Lower lobe of right lung (tissue), 2 donors: ENCODE measurements at regions not wholly inside any gene's neighbourhood (a gene's known extent, or its start where the extent isn't known, plus 50 kb on each side); places are given as distances from the start of the nearest gene placed in this dataset.

Experiments used
- ATAC-seq, 2 donors: fragments of 200-7000 bp; cut with Tn5 transposase; one replicate each; pipeline ENCODE4 v1.9.1; 2020 to 2022; ENCODE audit warnings: mild to moderate bottlenecking in 2 of 2, moderate library complexity in 2 of 2
- DNase-seq: peaks from one replicate; pipeline ENCODE4 v3.0.0-alpha.2; 2020
- H3K27ac ChIP-seq: fragments of 200-600 bp; one replicate; pipeline ENCODE4 v1.8.0; 2022
- H3K27me3 ChIP-seq: fragments of 200-600 bp; one replicate; pipeline ENCODE4 v1.8.0; 2022; ENCODE audit warnings: low read depth
- H3K36me3 ChIP-seq: fragments of 200-600 bp; one replicate; pipeline ENCODE4 v1.8.0; 2022; ENCODE audit warnings: mild to moderate bottlenecking
- H3K4me1 ChIP-seq: fragments of 200-600 bp; one replicate; pipeline ENCODE4 v1.8.0; 2022
- H3K4me3 ChIP-seq: fragments of 200-600 bp; one replicate; pipeline ENCODE4 v1.8.0; 2022; ENCODE audit warnings: mild to moderate bottlenecking
- H3K9me3 ChIP-seq: fragments of 200-600 bp; one replicate; pipeline ENCODE4 v1.8.0; 2022
- intact Hi-C: fragments of 100-400 bp; cut with DNase I; formaldehyde crosslinking; loops from one replicate; pipeline ENCODE4 v1.11.0; 2022
- TF ChIP-seq, protein P1 (sequence below): fragments of 200-600 bp; IDR thresholded peaks from one replicate; pipeline ENCODE4 v1.8.0; 2022; ENCODE audit warnings: antibody characterized with exemption, mild to moderate bottlenecking
- donor health status: DM: no; HTN: yes; CAD: no; lungs with severe emphysema.

DNA sequence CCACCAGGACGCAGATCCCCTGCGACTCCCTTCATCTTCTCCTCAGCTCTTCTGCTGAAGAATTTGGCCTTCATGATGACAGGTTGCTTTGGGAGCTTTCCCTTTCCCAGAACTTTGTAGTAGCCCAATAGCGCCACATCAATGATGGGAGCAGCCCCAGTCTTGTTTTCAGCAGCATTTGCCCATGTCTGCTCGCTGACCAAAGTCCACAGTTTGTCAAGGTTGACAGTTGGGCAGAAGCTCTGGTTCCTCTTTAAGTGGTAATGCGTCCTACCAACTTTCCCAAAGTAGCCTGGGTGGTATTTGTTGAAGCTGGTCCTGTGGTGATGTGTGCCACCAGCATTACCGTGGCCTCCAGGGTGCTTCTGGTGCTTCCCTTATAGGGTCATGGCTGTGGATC, 62.2 kb downstream of the GCNT4 start:
- DNase-seq: no peak
- H3K9me3 ChIP-seq: no peaks in the 10 kb centered on the region
- TF ChIP-seq, protein P1, sequence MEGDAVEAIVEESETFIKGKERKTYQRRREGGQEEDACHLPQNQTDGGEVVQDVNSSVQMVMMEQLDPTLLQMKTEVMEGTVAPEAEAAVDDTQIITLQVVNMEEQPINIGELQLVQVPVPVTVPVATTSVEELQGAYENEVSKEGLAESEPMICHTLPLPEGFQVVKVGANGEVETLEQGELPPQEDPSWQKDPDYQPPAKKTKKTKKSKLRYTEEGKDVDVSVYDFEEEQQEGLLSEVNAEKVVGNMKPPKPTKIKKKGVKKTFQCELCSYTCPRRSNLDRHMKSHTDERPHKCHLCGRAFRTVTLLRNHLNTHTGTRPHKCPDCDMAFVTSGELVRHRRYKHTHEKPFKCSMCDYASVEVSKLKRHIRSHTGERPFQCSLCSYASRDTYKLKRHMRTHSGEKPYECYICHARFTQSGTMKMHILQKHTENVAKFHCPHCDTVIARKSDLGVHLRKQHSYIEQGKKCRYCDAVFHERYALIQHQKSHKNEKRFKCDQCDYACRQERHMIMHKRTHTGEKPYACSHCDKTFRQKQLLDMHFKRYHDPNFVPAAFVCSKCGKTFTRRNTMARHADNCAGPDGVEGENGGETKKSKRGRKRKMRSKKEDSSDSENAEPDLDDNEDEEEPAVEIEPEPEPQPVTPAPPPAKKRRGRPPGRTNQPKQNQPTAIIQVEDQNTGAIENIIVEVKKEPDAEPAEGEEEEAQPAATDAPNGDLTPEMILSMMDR: no peak
- H3K4me1 ChIP-seq: no peaks in the 10 kb centered on the region
- intact Hi-C loops: no loop called here
- no peaks in the 10 kb centered on the region for H3K36me3 ChIP-seq
- no peak overlapping the region for H3K4me3 ChIP-seq
- ATAC-seq: no peak
- H3K27ac ChIP-seq: no peak overlapping the region
- no peaks in the 10 kb centered on the region for H3K27me3 ChIP-seq

DNA sequence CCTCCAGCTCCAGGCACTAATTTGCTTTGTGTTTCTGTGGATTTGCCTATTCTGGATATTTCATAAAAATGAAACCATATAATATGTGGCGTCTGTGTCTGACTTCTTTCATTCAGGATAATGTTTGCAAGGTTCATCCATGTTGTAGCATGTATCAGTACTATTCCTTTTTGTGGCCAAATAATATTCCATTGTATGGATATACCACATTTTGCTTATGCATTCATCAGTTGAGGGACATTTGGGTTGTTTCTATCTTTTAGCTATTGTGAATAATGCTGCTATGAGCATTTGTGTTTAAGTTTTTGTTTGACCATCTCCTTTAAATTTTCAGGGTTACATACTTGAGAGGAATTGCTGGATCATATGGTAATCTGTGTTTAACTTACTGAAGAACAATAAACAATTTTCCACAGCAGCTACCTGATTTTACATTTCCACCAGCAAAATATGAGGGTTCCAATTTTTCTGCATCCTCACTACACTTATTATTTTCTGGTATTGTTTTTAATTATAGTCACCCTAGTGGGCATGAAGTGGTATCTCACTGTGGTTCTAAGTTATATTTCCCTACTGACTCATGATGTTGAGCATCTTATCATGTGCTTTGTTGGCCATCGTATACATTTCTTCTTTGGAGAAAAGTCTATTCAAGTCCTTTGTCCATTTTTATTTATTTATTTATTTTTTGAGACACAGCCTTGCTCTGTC, 63.9 kb downstream of the GCNT4 start:
- Histone ChIP-seq H3K4me1 (no peaks in the 10 kb centered on the region), H3K4me3 (no peak overlapping the region), H3K27me3 (no peaks in the 10 kb centered on the region), H3K27ac (no peak overlapping the region), H3K9me3 (no peaks in the 10 kb centered on the region), H3K36me3 (no peaks in the 10 kb centered on the region)
- intact Hi-C loops: no loop called here
- DNase-seq (no peak), ATAC-seq (no peak)
- TF ChIP-seq, protein P1: no peak

DNA sequence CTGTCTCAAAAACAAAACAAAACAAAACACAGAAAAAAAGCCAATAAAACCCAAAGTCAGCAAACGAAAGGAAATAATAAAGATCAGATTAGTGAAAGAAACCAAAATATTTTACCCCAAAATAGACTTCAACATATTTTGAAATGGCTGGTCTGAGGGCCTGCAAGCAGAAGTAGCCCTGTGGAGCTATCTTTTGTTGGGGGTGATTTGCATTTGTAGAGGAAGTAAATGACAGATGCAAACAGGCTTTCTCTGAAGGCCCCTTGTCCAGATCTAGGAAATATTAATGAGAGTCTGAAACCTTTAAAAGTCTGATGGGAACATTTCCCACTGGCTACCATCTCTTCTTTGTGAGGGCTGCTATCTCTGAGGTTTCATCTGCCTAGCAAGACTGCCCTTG, 74.0 kb downstream of the GCNT4 start:
- DNase-seq (no peak), ATAC-seq (no peak)
- no peaks in the 10 kb centered on the region for H3K36me3 ChIP-seq
- no peak overlapping the region for H3K4me3 ChIP-seq
- H3K27me3 ChIP-seq: no peaks in the 10 kb centered on the region
- no peaks in the 10 kb centered on the region for H3K9me3 ChIP-seq
- H3K4me1 ChIP-seq: no peaks in the 10 kb centered on the region
- intact Hi-C loops: no loop called here
- TF ChIP-seq, protein P1: no peak
- no peak overlapping the region for H3K27ac ChIP-seq

DNA sequence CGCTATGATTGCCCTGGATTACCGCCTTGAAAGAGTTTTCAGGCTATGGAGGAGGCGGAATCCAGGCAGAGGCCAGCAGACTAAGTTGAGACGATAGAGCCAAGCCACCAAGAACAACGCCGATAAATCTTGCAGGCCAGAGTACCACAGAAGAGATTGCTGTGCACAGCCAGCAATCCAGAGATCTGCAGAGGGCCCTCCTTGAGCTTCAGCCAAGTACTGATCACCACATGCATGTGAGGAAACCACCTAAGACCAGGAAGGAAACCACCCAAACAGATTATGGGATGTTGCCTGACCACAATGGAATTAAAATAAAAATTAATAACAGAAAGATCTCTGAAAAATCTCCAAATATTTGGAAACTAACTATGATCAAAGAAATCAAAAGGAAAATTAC, 74.9 kb downstream of the GCNT4 start:
- ATAC-seq: no peak
- no peaks in the 10 kb centered on the region for H3K9me3 ChIP-seq
- H3K27me3 ChIP-seq: no peaks in the 10 kb centered on the region
- no peak overlapping the region for H3K27ac ChIP-seq
- no peaks in the 10 kb centered on the region for H3K4me1 ChIP-seq
- no peak overlapping the region for H3K4me3 ChIP-seq
- intact Hi-C loops: no loop called here
- TF ChIP-seq, protein P1: no peak
- H3K36me3 ChIP-seq: no peaks in the 10 kb centered on the region
- DNase-seq: no peak

DNA sequence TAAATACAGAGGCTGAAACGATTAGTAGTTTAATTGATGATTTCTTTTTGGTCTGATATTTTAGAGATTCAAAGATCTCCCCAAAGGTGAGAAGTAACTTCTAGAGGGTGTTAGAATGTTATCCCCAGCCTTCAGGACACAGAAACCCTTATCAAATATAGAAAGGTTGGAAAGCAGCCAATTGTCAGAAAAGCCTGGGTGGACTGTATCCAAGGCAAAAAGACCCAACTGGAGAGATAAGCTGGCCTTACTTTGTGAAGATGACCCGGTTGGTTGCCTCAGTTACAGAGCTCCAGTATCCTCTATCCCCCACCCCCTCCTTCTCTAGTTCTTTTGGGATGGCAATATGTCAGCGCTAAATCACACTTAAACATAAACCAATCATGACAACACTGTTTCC, 75.7 kb downstream of the GCNT4 start:
- Histone ChIP-seq H3K36me3 (no peaks in the 10 kb centered on the region), H3K9me3 (no peaks in the 10 kb centered on the region)

More for the DNA sequence above, 75.7 kb downstream of the GCNT4 start:
- Histone ChIP-seq H3K27ac (no peak overlapping the region), H3K27me3 (no peaks in the 10 kb centered on the region), H3K4me1 (no peaks in the 10 kb centered on the region), H3K4me3 (no peak overlapping the region)
- intact Hi-C loops: no loop called here
- DNase-seq: no peak
- ATAC-seq: no peak
- TF ChIP-seq, protein P1: no peak
